PC-9 (cell line): ENCODE measurements at regions not wholly inside any gene's neighbourhood (a gene's known extent, or its start where the extent isn't known, plus 50 kb on each side); places are given as distances from the start of the nearest gene placed in this dataset.

Source experiments
- BruUV-seq: library from RNA; stranded (reverse); fragments of 400-500 nt; replicated peaks from 2 replicates; lab custom pipeline; 2021; lab: Mats Ljungman, UMichigan
- CTCF ChIA-PET: fragments of 300-600 bp; sonication (Branson Sonifier 250); formaldehyde crosslinking; loops from one replicate; lab custom pipeline; 2022; ENCODE audit warnings: antibody characterized with exemption; lab: Charles Lee
- POLR2A ChIA-PET: fragments of 300-600 bp; sonication (Branson Sonifier 250); formaldehyde crosslinking; loops from one replicate; lab custom pipeline; 2022; ENCODE audit warnings: antibody characterized with exemption; ENCODE audit not compliant: unreplicated experiment; lab: Charles Lee
- DNase-seq, 2 experiments: peaks; one replicate each; pipeline versions ENCODE4 v3.0.0 to v3.0.0-alpha.2; 2015 to 2022; ENCODE audit warnings: mixed read lengths in 1 of 2
- H2AFZ ChIP-seq: fragments of 200-600 bp; sonication (generic); 2 replicates; pipeline ENCODE4 v1.8.1; 2017; ENCODE audit warnings: antibody characterized with exemption
- H3F3A ChIP-seq: fragments of 200-600 bp; sonication (generic); 2 replicates; pipeline ENCODE4 v1.8.1; 2017; ENCODE audit warnings: antibody characterized with exemption, mild to moderate bottlenecking, low read depth; ENCODE audit not compliant: insufficient read depth
- H3K27ac ChIP-seq: fragments of 200-600 bp; sonication (generic); 2 replicates; pipeline ENCODE4 v1.6.1; 2016; ENCODE audit warnings: mixed run types
- H3K27me3 ChIP-seq: fragments of 200-600 bp; sonication (generic); 2 replicates; pipeline ENCODE4 v1.6.1; 2016; ENCODE audit warnings: low read depth, mixed run types; ENCODE audit not compliant: insufficient read depth
- H3K36me3 ChIP-seq: fragments of 200-600 bp; sonication (generic); 2 replicates; pipeline ENCODE4 v1.6.1; 2016; ENCODE audit warnings: low read depth, mixed run types
- H3K4me1 ChIP-seq: fragments of 200-600 bp; sonication (generic); replicated peaks from 2 replicates; pipeline ENCODE4 v1.6.1; 2016; ENCODE audit warnings: mixed run types; ENCODE audit not compliant: insufficient read depth
- H3K4me2 ChIP-seq: fragments of 200-600 bp; sonication (generic); 2 replicates; pipeline ENCODE4 v1.6.1; 2017; ENCODE audit warnings: mixed run types
- H3K4me3 ChIP-seq: fragments of 200-600 bp; sonication (generic); 2 replicates; pipeline ENCODE4 v1.6.1; 2016; ENCODE audit warnings: mixed run types
- H3K79me2 ChIP-seq: fragments of 200-600 bp; sonication (generic); 2 replicates; pipeline ENCODE4 v1.6.1; 2017; ENCODE audit warnings: low read depth, mixed run types
- H3K9me2 ChIP-seq: fragments of 200-600 bp; sonication (generic); 2 replicates; pipeline ENCODE4 v1.8.1; 2017; ENCODE audit warnings: mild to moderate bottlenecking; ENCODE audit not compliant: insufficient read depth
- H3K9me3 ChIP-seq: fragments of 200-600 bp; sonication (generic); 2 replicates; pipeline ENCODE4 v1.8.1; 2016; ENCODE audit warnings: low read depth; ENCODE audit not compliant: insufficient read depth
- H4K20me1 ChIP-seq: fragments of 200-600 bp; sonication (generic); 2 replicates; pipeline ENCODE4 v1.8.1; 2017; ENCODE audit not compliant: insufficient read depth
- EZH2 ChIP-seq: fragments of 200-600 bp; sonication (generic); IDR thresholded peaks from 2 replicates; pipeline ENCODE4 v1.8.0; 2017; ENCODE audit warnings: antibody characterized with exemption, low read depth
- intact Hi-C: fragments of 100-400 bp; cut with micrococcal nuclease; formaldehyde crosslinking; loops from one replicate; pipeline ENCODE4 v1.10.0; 2022; ENCODE audit not compliant: unreplicated experiment
- TF ChIP-seq, protein P1 (sequence below): fragments of 200-600 bp; sonication (generic); conservative IDR thresholded peaks from 2 replicates; pipeline ENCODE4 v1.6.1; 2017; ENCODE audit warnings: mixed run types, antibody characterized with exemption, mild to moderate bottlenecking, moderate library complexity

DNA sequence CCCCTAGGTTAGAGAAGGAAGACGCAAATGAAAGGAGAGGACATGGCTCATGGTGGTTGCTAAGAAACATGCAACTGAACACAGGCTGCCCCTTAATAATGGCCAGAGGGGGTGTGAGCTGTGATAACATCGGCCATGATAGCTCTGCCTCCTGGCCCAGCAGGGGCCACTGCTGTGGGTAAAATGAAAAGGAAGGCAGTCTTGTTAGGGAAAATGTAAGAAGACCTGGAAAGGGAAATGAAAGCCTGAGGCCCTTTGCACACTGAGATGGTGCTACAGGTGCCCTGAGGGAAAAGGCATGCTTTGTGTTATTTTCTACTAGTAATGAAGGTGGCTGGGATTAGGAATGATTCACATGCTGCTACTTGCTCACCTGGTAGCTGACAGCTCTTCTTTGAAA lies 123.6 kb upstream of the MID1 start:
- POLR2A ChIA-PET = no interaction called here

DNA sequence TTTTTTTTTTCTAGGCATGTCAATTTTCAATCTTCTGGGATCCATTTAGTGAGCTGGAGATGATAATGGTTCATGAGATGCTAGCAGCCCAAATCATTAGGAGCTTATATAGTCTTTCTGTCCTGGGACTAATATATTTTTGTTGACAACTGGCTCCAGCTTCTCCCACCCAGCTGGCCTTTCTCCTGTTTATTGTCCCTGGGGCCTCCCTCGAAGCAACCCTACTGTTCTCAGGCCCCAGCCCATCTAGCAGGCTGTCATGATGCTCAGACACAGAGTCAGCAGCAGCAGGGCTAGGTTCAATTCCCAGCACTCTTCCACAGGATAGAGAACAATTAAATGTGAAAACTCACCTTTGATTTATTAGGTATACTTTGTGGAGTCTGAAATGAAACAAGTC lies 127.6 kb upstream of the MID1 start:
- Histone ChIP-seq H4K20me1 (no peaks in the 10 kb centered on the region), H3K4me3 (no peak overlapping the region), H2AFZ (no peak overlapping the region), H3K9me3 (no peaks in the 10 kb centered on the region), H3K4me1 (no peaks in the 10 kb centered on the region), H3F3A (no peaks in the 10 kb centered on the region), H3K4me2 (no peak overlapping the region), H3K27me3 (no peaks in the 10 kb centered on the region), H3K36me3 (no peaks in the 10 kb centered on the region), H3K27ac (no peak overlapping the region), H3K79me2 (no peaks in the 10 kb centered on the region), H3K9me2 (no peaks in the 10 kb centered on the region)
- intact Hi-C loops = no loop called here
- TF ChIP-seq, protein P1, sequence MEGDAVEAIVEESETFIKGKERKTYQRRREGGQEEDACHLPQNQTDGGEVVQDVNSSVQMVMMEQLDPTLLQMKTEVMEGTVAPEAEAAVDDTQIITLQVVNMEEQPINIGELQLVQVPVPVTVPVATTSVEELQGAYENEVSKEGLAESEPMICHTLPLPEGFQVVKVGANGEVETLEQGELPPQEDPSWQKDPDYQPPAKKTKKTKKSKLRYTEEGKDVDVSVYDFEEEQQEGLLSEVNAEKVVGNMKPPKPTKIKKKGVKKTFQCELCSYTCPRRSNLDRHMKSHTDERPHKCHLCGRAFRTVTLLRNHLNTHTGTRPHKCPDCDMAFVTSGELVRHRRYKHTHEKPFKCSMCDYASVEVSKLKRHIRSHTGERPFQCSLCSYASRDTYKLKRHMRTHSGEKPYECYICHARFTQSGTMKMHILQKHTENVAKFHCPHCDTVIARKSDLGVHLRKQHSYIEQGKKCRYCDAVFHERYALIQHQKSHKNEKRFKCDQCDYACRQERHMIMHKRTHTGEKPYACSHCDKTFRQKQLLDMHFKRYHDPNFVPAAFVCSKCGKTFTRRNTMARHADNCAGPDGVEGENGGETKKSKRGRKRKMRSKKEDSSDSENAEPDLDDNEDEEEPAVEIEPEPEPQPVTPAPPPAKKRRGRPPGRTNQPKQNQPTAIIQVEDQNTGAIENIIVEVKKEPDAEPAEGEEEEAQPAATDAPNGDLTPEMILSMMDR = no peak
- TF ChIP-seq EZH2 = no peak
- no TSS peak for BruUV-seq
- POLR2A ChIA-PET = no interaction called here
- no peak for DNase-seq
- CTCF ChIA-PET = no interaction called here

More for the DNA sequence above, 123.6 kb upstream of the MID1 start:
- no peaks in the 10 kb centered on the region for H3K9me2 ChIP-seq
- no peaks in the 10 kb centered on the region for H3F3A ChIP-seq
- DNase-seq = no peak
- no peak overlapping the region for H3K4me2 ChIP-seq
- H3K4me3 ChIP-seq = no peak overlapping the region
- intact Hi-C loops = no loop called here
- CTCF ChIA-PET = no interaction called here
- H3K9me3 ChIP-seq = no peaks in the 10 kb centered on the region
- H4K20me1 ChIP-seq = no peaks in the 10 kb centered on the region
- no peak overlapping the region for H3K27ac ChIP-seq
- no peaks in the 10 kb centered on the region for H3K79me2 ChIP-seq
- TF ChIP-seq, protein P1 = no peak
- TF ChIP-seq EZH2 = no peak
- H2AFZ ChIP-seq = no peak overlapping the region
- H3K4me1 ChIP-seq = no peaks in the 10 kb centered on the region
- no TSS peak for BruUV-seq
- no peaks in the 10 kb centered on the region for H3K27me3 ChIP-seq
- H3K36me3 ChIP-seq = no peaks in the 10 kb centered on the region

DNA sequence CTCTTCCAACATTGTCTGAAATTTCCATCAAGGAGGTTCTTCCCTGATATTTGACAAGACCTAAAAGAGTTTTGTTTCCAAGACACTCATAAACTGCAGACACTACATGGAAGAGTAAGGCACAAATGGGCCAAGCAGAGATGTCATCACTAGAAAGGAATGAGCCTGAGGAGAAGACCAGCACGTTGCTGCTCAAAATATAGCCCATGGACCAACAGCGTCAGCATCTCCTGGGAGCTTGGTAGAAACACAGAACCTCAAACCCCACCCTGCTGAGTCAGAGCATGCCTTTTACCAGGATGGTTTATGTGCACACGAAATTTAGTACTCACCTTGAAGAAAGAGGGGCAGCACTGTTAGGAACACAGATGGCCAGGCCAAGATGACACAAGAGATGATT lies 128.7 kb upstream of the MID1 start:
- no peaks in the 10 kb centered on the region for H3F3A ChIP-seq
- H3K27me3 ChIP-seq = no peaks in the 10 kb centered on the region
- H3K79me2 ChIP-seq = no peaks in the 10 kb centered on the region
- DNase-seq = no peak
- H3K4me1 ChIP-seq = no peaks in the 10 kb centered on the region
- TF ChIP-seq, protein P1 = no peak
- TF ChIP-seq EZH2 = no peak
- no peak overlapping the region for H3K4me2 ChIP-seq
- no peak overlapping the region for H2AFZ ChIP-seq
- no peaks in the 10 kb centered on the region for H3K9me2 ChIP-seq
- no peak overlapping the region for H3K27ac ChIP-seq
- no peaks in the 10 kb centered on the region for H3K36me3 ChIP-seq
- intact Hi-C loops = no loop called here
- no TSS peak for BruUV-seq
- H4K20me1 ChIP-seq = no peaks in the 10 kb centered on the region
- no peak overlapping the region for H3K4me3 ChIP-seq
- CTCF ChIA-PET = no interaction called here
- H3K9me3 ChIP-seq = no peaks in the 10 kb centered on the region
- POLR2A ChIA-PET = no interaction called here
